Trophoblast cell (in vitro differentiated cells and primary cell): ENCODE measurements at regions not wholly inside any gene's neighbourhood (a gene's known extent, or its start where the extent isn't known, plus 50 kb on each side); places are given as distances from the start of the nearest gene placed in this dataset.
A peak's percentile ranks its signal among the peaks of the same experiment; 100 is the strongest.

Experiments used
- DNase-seq, 2 donors: peaks; one replicate each; pipeline ENCODE4 v3.0.0-alpha.2; 2016
- H2AFZ ChIP-seq: 2 replicates; pipeline ENCODE4 v1.6.1; 2013; ENCODE audit warnings: low read length, moderate library complexity, mild to moderate bottlenecking; ENCODE audit not compliant: insufficient read depth, poor library complexity
- H2AK5ac ChIP-seq: 2 replicates; pipeline ENCODE4 v1.6.1; 2013; ENCODE audit warnings: mild to moderate bottlenecking, low read length
- H2BK120ac ChIP-seq: 2 replicates; pipeline ENCODE4 v1.6.1; 2013; ENCODE audit warnings: low read length, mild to moderate bottlenecking, moderate library complexity; ENCODE audit not compliant: insufficient read depth, poor library complexity
- H2BK12ac ChIP-seq: 2 replicates; pipeline ENCODE4 v1.6.1; 2013; ENCODE audit warnings: mild to moderate bottlenecking, low read length, moderate library complexity
- H2BK5ac ChIP-seq: 2 replicates; pipeline ENCODE4 v1.6.1; 2013; ENCODE audit warnings: low read length, low read depth, moderate library complexity, mild to moderate bottlenecking; ENCODE audit not compliant: poor library complexity
- H3K14ac ChIP-seq: 2 replicates; pipeline ENCODE4 v1.6.1; 2013; ENCODE audit warnings: mild to moderate bottlenecking, low read length
- H3K18ac ChIP-seq: 2 replicates; pipeline ENCODE4 v1.6.1; 2013; ENCODE audit warnings: mild to moderate bottlenecking, low read length
- H3K23ac ChIP-seq: 2 replicates; pipeline ENCODE4 v1.6.1; 2013; ENCODE audit warnings: low read length
- H3K27ac ChIP-seq: 2 replicates; pipeline ENCODE4 v1.5.1; 2013; ENCODE audit warnings: low read depth, mild to moderate bottlenecking, inconsistent platforms, low read length, moderate library complexity
- H3K27me3 ChIP-seq: 2 replicates; pipeline ENCODE4 v1.6.1; 2013; ENCODE audit warnings: inconsistent platforms, mild to moderate bottlenecking, low read length, moderate library complexity; ENCODE audit not compliant: insufficient read depth
- H3K36me3 ChIP-seq, 2 experiments: 1 replicate in 1 of 2; 2 replicates in 1 of 2; pipeline ENCODE4 v1.6.1; 2013; ENCODE audit warnings: low read length in 2 of 2, mild to moderate bottlenecking in 2 of 2, moderate library complexity in 1 of 2; ENCODE audit not compliant: insufficient read depth in 2 of 2, control insufficient read depth in 1 of 2
- H3K4ac ChIP-seq: 2 replicates; pipeline ENCODE4 v1.6.1; 2013; ENCODE audit warnings: low read depth, mild to moderate bottlenecking, low read length, moderate library complexity
- H3K4me1 ChIP-seq, 2 experiments: 1 replicate in 1 of 2; 2 replicates in 1 of 2; pipeline ENCODE4 v1.6.1; 2013; ENCODE audit warnings: low read length in 2 of 2, mild to moderate bottlenecking in 2 of 2, moderate library complexity in 1 of 2; ENCODE audit not compliant: insufficient read depth in 2 of 2, control insufficient read depth in 1 of 2
- H3K4me2 ChIP-seq: 2 replicates; pipeline ENCODE4 v1.6.1; 2013; ENCODE audit warnings: inconsistent platforms, mild to moderate bottlenecking, low read length, moderate library complexity
- H3K4me3 ChIP-seq: 2 replicates; pipeline ENCODE4 v1.5.1; 2013; ENCODE audit warnings: mild to moderate bottlenecking, low read depth, low read length, inconsistent platforms
- H3K79me1 ChIP-seq: one replicate; pipeline ENCODE4 v1.6.1; 2013; ENCODE audit warnings: low read length
- H3K79me2 ChIP-seq: 2 replicates; pipeline ENCODE4 v1.6.1; 2013; ENCODE audit warnings: low read length, mild to moderate bottlenecking; ENCODE audit not compliant: control insufficient read depth, insufficient read depth, poor library complexity
- H3K9ac ChIP-seq: 2 replicates; pipeline ENCODE4 v1.6.1; 2013; ENCODE audit warnings: mild to moderate bottlenecking, low read length
- H3K9me3 ChIP-seq: 2 replicates; pipeline ENCODE4 v1.6.1; 2013; ENCODE audit warnings: low read depth, mild to moderate bottlenecking, control low read depth, inconsistent platforms, low read length; ENCODE audit not compliant: insufficient read depth
- H4K12ac ChIP-seq: 2 replicates; pipeline ENCODE4 v1.6.1; 2013; ENCODE audit warnings: low read depth, mild to moderate bottlenecking, low read length, moderate library complexity
- H4K8ac ChIP-seq: 2 replicates; pipeline ENCODE4 v1.6.1; 2013; ENCODE audit warnings: low read depth, mild to moderate bottlenecking, low read length, moderate library complexity
- H4K91ac ChIP-seq: one replicate; pipeline ENCODE4 v1.6.1; 2013; ENCODE audit warnings: low read depth, mild to moderate bottlenecking, low read length, moderate library complexity
- WGBS: extraction: QIAGEN DNeasy Blood & Tissue Kit; methylation state at CpG from one replicate; pipeline ENCODE4 v1.1.7; 2013; ENCODE audit warnings: missing lambda C conversion rate; ENCODE audit not compliant: insufficient read length, insufficient coverage; ENCODE audit errors: extremely low coverage; 5-methylcytosine and 5-hydroxymethylcytosine counted together

DNA sequence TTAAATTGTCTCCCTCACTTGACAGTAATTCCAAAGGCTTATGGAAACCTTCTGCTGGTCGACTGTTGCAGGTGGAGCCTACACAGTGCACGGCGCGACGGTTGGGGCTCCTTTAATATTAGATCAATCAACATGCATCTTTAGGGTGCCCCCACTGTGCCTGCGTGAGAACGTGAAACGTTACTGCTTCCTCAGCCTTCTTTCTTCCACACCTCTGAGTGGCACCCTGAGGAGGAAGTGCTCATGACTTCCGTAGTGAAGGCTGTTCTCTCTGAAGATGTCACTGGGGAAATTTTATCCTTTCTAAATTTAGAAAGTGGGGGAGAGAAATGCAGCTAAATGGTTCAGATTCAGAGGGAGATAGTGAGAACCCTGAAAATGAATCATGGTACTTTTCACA is 184.0 kb upstream of the ZFP42 start:
- Histone ChIP-seq H3K9me3 (no peaks in the 10 kb centered on the region), H3K27me3 (no peaks in the 10 kb centered on the region), H3K4me1 (no peaks in the 10 kb centered on the region), H3K36me3 (no peaks in the 10 kb centered on the region), H3K27ac (no peak overlapping the region), H3K4me2 (no peak overlapping the region), H2BK12ac (no peak overlapping the region), H4K8ac (no peak overlapping the region), H3K4me3 (no peak overlapping the region), H3K79me1 (no peaks in the 10 kb centered on the region), H3K14ac (no peak overlapping the region), H3K4ac (no peak overlapping the region), H2AFZ (no peak overlapping the region), H3K18ac (no peak overlapping the region), H4K91ac (no peak overlapping the region), H2AK5ac (no peak overlapping the region), H4K12ac (no peak overlapping the region), H3K79me2 (no peaks in the 10 kb centered on the region), H3K9ac (no peak overlapping the region), H2BK5ac (no peak overlapping the region), H3K23ac (no peak overlapping the region), H2BK120ac (no peak overlapping the region)
- WGBS = no CpG with 5 or more reads among the region's 9 CpGs
- DNase-seq = no peak

DNA sequence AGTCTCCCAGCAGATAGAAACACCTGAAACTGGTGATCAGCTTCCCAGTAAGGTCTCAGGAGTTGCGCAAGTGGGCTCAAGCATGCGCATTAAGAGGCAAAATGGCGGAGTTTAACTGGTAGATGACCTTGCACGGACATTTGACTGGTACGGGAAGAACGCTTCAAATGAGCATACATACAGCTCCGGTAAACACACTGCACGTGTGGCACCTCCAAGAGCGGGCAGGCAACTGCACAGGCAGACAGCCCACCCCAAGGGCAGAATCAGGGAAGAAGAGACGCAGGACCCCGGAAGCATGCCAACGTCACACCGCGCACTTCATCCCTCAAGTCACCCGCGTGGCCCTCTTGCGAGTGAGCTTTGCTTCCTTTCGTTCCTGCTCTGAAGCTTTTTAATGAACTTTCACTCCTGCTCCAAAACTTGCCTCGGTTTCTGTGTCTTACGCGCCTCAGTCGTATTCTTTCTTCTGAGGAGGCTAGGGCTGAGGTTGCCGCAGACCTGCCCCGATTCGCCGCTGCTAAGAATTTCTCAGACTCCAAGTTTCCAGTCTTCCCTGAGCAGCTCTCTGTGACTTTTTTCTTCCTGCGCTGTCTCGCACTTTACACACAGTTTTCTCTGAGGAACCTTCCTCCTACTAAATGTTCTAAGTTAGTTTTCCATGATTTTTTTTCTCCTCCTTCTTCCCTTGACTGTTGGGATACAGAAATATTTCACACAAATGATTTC is 180.7 kb upstream of the ZFP42 start:
- H4K12ac ChIP-seq = no peak overlapping the region
- no peak overlapping the region for H3K27ac ChIP-seq
- no peak overlapping the region for H3K23ac ChIP-seq
- H2BK12ac ChIP-seq = no peak overlapping the region
- H3K18ac ChIP-seq = no peak overlapping the region
- no peak overlapping the region for H3K4ac ChIP-seq
- no peak overlapping the region for H2AK5ac ChIP-seq
- no peak overlapping the region for H3K9ac ChIP-seq
- H3K79me2 ChIP-seq = no peaks in the 10 kb centered on the region
- H3K27me3 ChIP-seq = no peaks in the 10 kb centered on the region
- no peak overlapping the region for H4K8ac ChIP-seq
- WGBS = no CpG with 5 or more reads among the region's 28 CpGs
- H3K14ac ChIP-seq = no peak overlapping the region
- H3K4me2 ChIP-seq = no peak overlapping the region
- H3K4me3 ChIP-seq = no peak overlapping the region
- no peaks in the 10 kb centered on the region for H3K36me3 ChIP-seq
- H3K9me3 ChIP-seq = no peaks in the 10 kb centered on the region
- no peak overlapping the region for H2AFZ ChIP-seq
- H3K79me1 ChIP-seq = no peaks in the 10 kb centered on the region
- peak; percentile 63 to 76 for DNase-seq
- no peak overlapping the region for H4K91ac ChIP-seq
- no peak overlapping the region for H2BK120ac ChIP-seq
- H2BK5ac ChIP-seq = no peak overlapping the region
- H3K4me1 ChIP-seq = no peaks in the 10 kb centered on the region

DNA sequence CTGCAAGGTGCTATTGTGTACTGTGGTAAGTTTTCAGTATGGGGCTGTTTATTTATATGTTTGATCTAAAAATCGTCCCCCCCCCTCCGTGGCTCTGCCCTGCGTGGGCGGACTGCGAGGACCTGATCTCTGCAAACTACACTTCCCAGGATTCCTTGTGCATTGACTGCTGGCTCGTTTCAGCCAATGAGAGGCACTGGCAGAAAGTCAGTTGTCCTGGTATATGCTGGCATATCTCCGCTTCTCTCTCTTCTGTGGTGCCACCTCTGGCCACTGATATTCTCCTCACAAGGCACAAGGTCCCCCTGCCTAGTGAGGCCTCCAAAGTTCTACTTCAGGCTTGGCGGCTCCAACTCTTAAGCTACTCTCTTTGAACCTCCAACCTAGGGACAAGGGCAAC is 168.8 kb upstream of the ZFP42 start:
- Histone ChIP-seq H3K36me3 (no peaks in the 10 kb centered on the region), H3K14ac (no peak overlapping the region), H2BK12ac (no peak overlapping the region), H4K12ac (no peak overlapping the region), H3K79me1 (no peaks in the 10 kb centered on the region), H2BK5ac (no peak overlapping the region), H2BK120ac (no peak overlapping the region), H3K4ac (no peak overlapping the region), H3K4me2 (no peak overlapping the region), H2AFZ (no peak overlapping the region), H4K91ac (no peak overlapping the region), H3K27ac (no peak overlapping the region), H2AK5ac (no peak overlapping the region), H3K4me3 (no peak overlapping the region), H3K23ac (no peak overlapping the region), H3K79me2 (no peaks in the 10 kb centered on the region), H3K27me3 (no peaks in the 10 kb centered on the region), H4K8ac (no peak overlapping the region), H3K9ac (no peak overlapping the region), H3K18ac (no peak overlapping the region), H3K9me3 (no peaks in the 10 kb centered on the region), H3K4me1 (no peaks in the 10 kb centered on the region)
- peak in 1 of 2 donors; percentile 0 for DNase-seq
- no CpG with 5 or more reads among the region's 8 CpGs for WGBS

DNA sequence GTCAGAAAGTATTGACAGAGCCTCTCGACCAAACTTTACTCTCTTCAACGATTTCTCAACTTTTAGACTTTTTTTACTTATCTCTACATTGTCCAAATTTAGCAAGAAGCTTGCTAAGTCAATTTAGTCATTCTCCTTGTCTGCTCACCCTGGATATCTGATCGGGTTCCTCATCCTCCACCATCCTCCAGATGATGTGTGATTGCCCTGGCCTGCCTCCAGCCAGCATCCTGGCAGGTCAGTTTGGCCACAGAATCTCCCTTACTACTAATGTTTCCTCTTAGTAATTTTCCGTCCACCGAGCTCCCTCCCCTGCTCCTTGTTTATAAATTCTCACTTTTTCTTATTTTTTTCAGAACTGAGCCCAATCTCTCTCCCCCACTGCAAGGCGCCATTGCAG is 167.9 kb upstream of the ZFP42 start:
- no peaks in the 10 kb centered on the region for H3K79me2 ChIP-seq
- no peak overlapping the region for H2BK5ac ChIP-seq
- H3K4me3 ChIP-seq = no peak overlapping the region
- H4K12ac ChIP-seq = no peak overlapping the region
- H3K14ac ChIP-seq = no peak overlapping the region
- H3K4me2 ChIP-seq = no peak overlapping the region
- H3K9me3 ChIP-seq = no peaks in the 10 kb centered on the region
- no peaks in the 10 kb centered on the region for H3K27me3 ChIP-seq
- H3K27ac ChIP-seq = no peak overlapping the region
- no peak overlapping the region for H2BK12ac ChIP-seq
- H2AFZ ChIP-seq = no peak overlapping the region
- no peaks in the 10 kb centered on the region for H3K36me3 ChIP-seq
- H4K91ac ChIP-seq = no peak overlapping the region
- DNase-seq = no peak
- no peak overlapping the region for H3K18ac ChIP-seq
- H3K79me1 ChIP-seq = no peaks in the 10 kb centered on the region
- no peak overlapping the region for H4K8ac ChIP-seq
- no peak overlapping the region for H3K4ac ChIP-seq
- H3K23ac ChIP-seq = no peak overlapping the region
- H3K4me1 ChIP-seq = no peaks in the 10 kb centered on the region
- no peak overlapping the region for H2BK120ac ChIP-seq
- H3K9ac ChIP-seq = no peak overlapping the region
- WGBS = no CpG with 5 or more reads among the region's 6 CpGs
- H2AK5ac ChIP-seq = no peak overlapping the region
